DMS153 treated with DMSO at 0.1 percent for 48 hours (cell line): ENCODE measurements at regions not wholly inside any gene's neighbourhood (a gene's known extent, or its start where the extent isn't known, plus 50 kb on each side); places are given as distances from the start of the nearest gene placed in this dataset.

Source experiments
- DNase-seq: peaks from one replicate; lab custom pipeline; 2025; ENCODE audit not compliant: unreplicated experiment; lab: John Stamatoyannopoulos, UW

DNA sequence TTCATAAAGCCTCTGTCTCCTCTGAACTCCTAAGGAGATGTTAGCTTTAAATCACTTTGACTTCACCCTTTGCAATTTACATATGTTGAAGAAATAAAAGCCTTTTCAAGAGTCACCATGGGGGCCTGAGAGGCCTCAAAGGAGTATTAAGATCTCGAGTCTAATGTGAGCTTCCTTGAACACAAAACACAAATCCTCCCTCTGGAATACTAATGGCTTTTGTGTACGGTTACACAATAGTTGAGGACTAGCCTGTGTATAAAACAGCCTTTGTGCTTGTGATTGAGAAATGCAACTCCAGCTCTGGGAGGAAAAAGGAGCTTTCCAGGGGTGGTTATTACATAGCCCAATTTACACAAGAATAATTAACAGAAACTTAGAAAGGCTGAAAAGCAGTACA, 1140.2 kb downstream of the CDH11 start:
- no peak for DNase-seq

DNA sequence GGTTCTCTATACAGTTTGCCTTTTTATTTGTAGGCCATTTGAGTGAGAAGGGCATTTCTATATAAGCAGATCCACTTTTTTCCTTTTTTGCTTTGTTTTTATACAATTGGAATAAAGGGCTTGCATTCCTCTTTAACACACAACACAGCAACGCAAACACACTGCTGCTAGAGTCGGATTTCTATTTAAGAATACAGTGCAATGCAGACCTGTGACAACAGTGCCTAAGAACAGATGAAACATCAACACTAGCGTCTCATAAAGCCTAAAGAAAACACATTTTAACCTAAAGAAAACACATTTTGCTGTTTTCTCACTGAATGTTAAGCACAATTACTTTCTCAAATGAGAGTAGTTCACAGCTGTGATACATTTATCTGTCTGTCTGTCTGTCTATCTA, 1141.1 kb downstream of the CDH11 start:
- no peak for DNase-seq

DNA sequence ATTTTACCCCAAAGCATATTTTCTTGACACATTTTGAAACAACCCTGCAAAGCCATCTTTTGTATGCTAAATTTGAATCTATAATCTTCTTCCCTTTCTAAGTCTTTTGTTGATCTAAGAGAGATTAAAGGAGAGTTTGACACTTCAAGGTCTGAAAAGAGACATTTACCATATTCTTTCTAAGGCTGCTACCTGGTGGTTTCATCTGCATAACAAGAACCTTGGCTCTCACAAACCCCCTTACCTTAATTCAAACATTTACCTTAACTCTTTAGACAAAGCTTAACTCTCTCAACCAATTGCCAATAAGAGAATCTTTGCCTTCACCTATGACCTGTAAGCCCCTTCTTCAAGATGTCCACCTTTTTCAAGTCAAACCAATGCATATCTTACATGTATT, 1143.6 kb downstream of the CDH11 start:
- DNase-seq, result no peak

DNA sequence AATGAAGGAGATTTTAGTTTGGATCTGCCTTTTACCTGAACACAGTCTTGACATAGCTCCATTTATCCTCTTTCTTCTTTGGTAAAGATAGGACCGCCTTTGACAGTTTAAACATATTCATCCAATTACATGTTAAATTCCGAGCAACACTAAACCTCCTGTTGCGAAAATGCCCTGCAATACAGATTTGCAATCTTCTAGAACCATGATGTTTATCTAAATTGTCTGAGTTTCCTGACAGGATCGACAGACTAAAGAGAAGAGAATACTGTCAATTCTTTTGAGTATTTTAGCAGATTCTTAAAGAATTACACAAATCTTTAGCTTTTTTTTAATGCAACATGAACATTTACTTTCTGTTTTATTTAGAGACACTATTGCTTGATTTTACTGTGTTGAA, 1145.5 kb downstream of the CDH11 start:
- DNase-seq, result no peak

DNA sequence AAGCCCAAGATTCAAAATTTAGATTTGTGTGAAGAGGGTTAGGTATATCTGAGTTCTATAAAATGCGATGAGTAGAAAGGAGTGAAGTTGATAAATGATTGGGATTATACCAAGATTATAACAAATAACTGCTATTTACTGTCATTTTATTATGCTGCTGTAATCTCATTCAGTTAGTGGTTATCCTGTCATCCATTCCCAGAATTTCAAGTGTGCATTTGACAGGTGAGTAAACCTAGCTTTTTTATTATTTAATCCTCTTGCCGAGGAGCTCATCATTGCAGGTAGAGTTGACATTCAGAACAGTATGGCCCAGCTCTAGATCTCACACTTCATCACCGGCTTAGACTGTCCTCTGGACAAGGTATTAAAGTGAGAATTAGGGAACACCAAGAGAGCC, 1146.2 kb downstream of the CDH11 start:
- no peak for DNase-seq

DNA sequence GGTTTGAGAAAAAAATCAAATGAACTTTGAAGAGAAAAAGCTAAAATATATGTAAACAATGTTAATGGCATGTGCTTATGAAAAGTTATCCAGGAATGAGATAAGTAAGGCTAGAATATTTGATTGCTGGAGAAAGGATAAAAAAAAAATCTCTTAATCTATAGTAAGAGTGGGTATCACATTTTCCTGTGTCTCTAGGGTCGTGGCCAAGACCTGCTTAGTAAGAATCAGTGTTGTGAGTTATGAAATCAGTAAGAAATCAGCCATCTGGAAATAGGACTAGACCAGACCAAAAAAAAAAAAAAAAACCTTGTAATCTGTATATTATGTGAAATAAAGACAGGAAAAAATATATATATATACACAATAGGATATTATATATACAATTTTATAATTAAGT, 1153.9 kb downstream of the CDH11 start:
- DNase-seq, result no peak

DNA sequence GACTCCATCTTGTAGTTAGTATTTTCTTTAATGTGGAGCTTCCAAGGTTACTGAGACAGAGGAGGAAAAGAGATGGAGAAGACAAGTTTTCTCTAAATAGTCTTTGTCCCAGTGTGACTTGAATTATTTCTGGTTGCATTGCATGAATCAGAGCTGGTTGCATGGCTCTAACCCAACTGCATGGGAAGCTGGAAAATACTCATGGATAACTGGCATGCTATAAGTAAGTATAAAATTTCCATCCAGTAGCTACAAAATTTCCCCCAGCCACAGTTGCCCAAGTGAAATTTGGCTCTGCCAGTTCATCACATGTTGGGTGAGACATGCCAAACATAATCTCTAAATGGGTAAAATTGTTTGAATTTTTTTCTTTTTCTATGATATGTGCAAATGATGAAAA, 1161.5 kb downstream of the CDH11 start:
- no peak for DNase-seq

DNA sequence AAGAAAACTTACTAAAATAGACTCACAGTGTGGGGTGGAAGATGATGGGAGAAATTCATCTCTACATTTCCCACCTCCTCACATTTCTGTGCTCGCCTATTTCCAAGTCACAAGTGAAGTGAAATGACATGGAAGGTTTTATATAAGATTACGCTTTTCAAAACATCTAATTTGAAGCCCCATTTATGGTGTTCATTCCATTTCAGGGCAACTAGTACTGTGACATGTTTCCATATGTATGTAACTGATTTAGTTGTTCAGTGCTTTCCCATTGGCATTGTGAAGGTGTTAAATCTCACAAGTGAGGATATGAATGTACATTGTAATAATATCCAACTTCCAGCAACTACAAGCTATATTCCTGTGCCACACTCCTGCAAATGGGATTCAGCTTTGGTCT, 1174.8 kb downstream of the CDH11 start:
- DNase-seq, result no peak

DNA sequence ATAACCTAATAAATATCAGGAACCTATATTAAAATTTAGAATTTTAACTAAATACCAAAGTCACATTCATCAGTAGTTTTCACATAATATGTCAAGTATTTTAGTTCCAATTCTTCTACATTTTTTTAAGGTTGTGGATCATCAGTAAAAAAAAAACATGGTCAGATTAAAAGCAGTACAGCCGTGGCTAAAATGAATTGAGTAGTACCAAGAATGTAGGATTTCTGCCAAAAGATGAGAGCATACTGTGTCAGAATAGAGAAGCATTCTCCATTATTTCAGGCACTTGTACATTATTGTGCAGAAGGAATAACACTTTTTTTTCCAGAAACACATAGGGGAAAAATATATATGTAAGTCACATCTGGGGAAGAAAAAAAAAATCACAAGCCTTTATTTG, 1176.1 kb downstream of the CDH11 start:
- no peak for DNase-seq

DNA sequence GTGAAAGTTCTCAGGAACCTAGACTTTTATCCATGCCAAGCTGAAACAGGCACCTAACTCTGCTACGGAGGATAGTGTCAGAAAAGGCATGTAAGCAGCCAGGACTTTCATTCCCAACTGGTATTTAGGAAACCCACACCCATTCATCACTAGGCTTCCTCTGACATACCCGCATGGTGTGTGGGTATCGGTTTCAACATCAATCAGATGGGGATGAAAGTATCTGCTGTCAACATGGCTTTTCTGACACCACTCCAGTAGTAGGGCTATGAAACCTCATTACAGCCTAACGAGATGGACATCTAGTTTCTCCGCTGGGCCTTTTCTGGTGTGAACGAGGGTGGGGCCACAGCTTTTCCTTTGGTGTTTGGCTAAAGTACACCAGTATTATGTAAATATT, 1178.3 kb downstream of the CDH11 start:
- DNase-seq, result no peak

DNA sequence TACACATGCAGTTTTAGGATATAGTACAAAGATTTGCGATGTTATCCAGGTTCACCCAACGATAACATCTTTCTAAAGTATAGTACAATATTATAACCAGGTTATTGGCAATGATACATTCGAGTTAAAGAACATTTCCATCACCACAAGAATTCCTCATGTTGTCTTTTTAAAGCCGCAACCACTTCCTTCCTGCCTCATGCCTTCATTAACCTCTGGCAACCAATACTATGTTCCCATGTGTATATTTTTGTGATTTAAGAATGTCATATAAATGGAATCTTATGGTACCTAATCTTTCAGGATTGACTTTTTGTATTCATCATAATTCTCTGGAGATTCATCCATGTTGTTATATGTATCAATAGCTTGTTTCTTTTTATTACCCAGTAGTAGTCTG, 1183.2 kb downstream of the CDH11 start:
- no peak for DNase-seq

DNA sequence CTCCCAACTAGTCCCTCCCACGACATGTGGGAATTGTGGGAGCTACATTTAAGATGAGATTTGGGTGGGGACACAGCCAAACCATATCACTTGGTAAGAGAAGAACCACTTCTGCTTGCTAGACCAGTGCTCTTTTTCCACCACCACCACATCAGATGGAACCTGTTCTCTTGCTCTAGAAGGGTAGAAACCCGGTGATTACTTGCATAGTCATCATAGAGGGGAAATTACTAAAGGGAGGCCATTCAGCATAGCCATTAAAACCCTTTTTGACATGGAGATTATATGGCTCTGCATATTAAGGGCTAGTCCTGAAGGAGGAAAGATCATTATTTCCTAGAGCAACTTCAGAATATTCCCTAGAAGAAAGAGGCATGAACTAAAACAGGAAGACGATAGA, 1188.0 kb downstream of the CDH11 start:
- DNase-seq, result no peak

DNA sequence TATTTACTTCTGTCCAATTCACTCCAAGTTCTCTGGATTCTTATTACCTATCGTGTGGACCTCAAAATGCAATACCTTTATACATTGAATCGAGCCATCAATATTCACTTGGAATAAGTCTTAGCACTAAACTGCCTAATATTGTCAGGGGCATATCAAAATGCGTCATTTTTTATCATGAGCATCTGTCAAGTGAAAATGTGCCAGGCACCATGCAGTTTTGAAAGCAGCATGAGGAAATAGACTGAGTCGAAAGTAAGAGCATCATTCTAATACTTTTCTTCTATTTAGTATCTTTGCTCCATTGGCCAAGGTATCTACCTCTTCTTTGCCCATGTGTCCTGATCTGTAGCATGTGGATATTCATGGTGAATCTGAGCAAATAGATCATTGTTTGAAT, 1193.4 kb downstream of the CDH11 start:
- DNase-seq, result no peak

DNA sequence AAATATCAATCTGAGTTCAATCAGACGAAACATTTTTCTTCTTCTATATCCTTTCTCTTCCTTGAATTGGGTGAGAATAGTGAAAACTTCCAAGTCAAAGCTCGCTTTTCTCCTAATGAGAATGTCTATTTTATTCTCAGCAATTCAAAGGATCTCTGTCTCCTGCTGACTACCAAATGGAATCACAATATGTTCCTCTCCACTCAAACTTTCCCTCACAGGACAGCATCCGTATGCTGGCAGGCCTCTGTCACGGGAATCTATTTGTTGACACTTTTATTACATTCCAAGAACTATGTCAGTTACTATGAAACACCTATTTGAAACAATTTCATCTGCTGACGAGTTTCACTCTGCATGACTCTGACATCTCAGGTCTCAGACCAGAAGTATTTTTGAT, 1196.6 kb downstream of the CDH11 start:
- DNase-seq, result no peak

DNA sequence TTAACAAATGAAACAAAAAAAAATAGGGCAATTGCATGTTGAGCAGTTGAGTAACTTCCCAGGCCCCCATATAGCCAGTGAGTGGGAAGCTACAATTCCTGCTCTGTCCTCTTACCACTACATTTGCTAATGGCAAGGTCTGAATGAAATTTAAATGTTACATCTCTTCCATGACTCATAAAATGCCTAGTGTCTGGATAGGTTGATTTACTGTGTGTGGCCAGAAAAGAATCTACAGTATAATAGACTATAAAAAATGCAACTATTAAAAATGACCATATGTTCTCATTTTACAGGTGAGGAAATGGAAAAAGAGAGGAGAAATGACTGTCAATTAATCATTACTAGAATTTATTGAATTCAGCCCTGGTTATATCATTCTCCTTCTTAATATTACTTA, 1199.3 kb downstream of the CDH11 start:
- DNase-seq, result no peak

DNA sequence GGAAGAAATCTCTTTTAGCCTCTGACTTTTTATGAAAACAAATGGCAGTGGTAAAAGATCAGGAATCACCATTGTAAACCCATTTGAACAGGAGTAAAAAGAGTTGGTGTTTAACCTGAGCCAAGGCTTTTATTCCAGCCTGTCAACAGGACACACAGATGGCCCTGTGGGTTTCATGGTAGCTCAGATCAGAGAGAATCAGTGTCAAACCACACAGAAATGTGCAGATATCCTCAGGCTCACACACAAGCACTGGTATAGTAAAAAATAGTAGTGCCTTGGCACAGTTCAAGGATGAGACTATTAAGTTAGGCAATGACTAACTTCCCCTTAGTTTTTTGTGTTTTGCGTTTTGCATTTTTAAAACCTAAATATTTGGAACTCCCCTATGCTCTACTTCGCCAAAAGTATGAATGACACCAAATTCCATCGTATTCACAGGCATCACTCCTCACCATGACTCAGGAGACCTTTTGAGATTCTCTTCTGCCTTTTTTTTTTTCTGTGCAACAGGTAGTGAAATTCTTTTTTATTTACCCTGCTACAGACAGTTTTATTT, 1200.0 kb downstream of the CDH11 start:
- DNase-seq, result no peak

DNA sequence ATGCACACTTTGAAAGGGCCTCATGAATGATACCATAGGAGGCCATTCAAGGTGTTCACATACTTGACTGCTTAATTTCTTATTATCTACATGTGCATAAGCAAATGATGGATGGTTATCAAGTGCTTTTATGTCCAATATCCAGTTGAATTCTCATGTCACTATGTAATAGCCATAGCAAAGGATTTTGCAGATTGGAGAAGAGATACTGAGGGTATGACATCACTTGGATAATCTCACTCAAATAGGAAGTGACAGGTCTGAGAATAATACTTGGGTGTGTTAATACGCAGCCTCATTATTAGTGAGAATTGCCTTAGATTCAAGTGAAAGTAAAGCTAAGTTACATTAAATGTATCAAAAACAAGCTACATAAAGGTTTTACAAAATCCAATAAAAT, 1208.6 kb downstream of the CDH11 start:
- no peak for DNase-seq

DNA sequence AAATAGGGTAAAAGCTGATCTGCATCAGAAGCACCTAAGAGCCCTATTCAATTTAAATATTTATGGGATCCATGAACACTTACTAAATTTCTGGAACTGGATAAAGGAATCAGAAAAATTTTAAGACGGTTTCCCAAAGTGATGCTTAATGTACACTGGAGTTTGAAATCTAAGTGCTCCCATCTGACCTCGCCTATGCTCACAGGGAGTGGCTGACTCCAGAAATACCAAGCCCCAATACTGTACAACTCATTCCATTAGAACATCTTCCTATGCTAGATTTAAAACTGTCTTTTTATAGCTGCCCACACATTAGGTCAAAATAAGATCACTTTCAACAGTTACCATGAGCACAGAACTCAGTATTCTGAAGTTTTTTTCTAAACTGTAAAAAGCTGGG, 1214.6 kb downstream of the CDH11 start:
- DNase-seq, result no peak

DNA sequence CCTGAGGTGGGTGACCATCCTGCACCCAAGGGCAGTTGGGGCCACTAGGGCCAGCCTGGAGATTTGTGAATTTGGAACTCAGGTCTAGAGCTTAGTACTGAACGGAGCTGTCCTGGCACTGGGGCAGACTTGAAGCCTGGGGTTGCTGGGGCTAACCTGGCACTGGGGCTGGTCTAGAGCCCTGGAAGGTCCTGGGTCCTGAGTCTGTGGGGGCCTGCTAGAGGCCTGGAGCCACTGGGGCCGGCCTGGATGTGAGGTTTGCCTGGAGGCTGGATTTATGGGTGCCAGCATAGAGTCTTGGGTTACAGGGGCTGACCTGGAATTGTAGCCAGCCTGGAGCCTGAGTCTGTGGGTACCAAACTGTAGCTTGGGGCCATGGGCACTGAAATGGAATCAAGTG, 1216.9 kb downstream of the CDH11 start:
- DNase-seq, result no peak

DNA sequence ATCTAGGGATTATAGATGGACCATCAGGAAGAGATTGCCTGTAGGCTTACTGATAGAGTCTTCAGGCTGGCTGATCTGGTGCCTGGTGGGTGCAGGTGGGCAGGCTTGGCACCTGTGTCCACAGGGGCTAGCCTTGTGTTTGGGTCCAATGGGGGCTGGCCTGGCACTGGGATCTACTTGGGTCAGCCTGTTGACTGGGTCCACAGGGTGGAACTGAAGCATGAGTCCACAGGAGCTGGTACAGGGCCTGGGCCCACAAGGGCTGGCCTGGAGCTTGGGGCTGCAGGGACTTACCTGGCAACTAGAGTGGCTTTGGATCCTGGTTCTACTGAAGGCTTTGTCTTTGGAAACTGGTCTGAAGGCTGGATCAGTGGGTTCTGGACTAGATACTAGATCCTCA, 1217.7 kb downstream of the CDH11 start:
- DNase-seq, result no peak

DNA sequence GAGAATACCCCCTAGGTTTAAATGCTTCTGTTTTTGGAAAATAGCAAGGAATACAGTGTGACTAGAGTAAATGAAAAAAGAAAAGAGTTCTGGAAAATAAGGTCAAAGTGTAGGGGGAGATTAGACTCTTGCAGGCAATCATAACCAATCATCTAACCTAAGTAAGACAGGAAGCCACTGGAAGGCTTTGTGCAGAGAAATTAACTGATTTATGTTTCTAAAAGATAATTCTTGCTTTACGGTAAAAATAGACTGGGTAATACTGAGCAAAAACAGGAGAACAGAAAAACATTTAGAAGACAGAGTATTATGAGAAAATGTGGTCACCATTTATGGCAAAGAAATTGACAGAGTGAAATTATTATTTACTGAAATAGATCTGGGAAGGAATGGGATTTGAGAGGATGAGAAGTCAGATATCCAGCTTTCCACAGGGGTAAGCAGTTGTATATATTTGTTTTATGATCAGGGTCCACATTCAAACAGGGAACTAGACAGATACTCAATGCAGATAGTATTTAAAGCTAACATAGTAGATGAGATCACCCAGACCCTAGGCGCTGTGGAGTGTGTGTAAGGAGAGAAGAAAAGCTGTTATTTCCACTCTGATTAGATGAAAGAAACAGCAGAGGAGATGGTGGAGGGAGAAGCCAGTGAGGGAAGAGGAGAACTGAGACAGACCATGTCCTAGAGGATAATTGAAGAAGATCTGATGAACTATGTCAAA, 1225.3 kb downstream of the CDH11 start:
- DNase-seq, result no peak

DNA sequence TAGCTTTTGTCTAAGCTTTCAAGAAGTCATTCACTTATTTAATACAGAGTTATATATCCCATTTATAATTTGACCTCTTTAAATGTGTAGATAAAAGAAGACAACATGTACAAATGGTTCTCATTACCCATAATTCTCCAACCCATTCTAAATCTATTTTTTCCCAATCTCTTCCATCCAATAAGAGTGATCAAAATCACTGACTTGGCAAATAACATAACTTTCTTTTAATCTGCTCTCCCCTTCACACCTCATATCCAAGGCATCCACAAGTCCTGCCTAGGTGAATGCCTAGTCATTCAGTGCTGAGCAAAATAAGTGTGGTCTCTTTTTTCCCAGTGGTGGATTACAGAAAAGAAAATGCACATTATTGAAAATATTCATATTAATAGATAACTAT, 1231.1 kb downstream of the CDH11 start:
- no peak for DNase-seq

DNA sequence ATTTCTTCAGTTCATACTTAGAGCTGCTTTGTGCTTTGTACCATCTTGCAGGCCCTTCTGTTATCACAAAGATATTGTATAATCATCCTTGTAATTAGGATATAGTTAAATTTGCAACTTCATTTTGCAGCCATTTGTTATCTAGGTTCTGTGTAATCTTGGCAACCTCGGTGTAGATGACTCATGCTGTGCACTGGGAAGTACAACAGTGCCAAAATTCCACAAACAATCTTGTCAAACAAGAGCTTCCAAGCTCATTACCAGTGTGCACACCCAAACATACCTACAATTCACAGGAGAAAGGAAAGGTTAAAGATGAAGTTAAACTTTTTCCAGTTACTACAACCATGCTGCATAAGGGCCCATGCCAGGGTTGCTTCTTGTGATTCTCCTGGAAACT, 1231.8 kb downstream of the CDH11 start:
- DNase-seq, result no peak
